Adrenal gland (tissue), 9 donors: ENCODE measurements at regions not wholly inside any gene's neighbourhood (a gene's known extent, or its start where the extent isn't known, plus 50 kb on each side); places are given as distances from the start of the nearest gene placed in this dataset.

Experiments used
- DNase-seq, 7 donors: peaks; one replicate each; pipeline ENCODE4 v3.0.0-alpha.2; 2019 to 2020
- H3K27ac ChIP-seq, 5 donors: fragments of 200-600 bp; sonication (generic) in 4 of 5; 1 replicate in 3 of 5; 2 replicates in 2 of 5; pipeline versions ENCODE4 v1.5.1 to v1.8.0; 2016 to 2020; ENCODE audit warnings: mild to moderate bottlenecking in 1 of 5
- H3K27me3 ChIP-seq: fragments of 200-600 bp; 2 replicates; pipeline ENCODE4 v1.8.0; 2021
- H3K36me3 ChIP-seq, 2 donors: fragments of 200-600 bp; replicated peaks in 1 of 2; 1 replicate in 1 of 2; 2 replicates in 1 of 2; pipeline versions ENCODE4 v1.5.1 to v1.8.0; 2018 to 2022
- H3K4me1 ChIP-seq, 2 donors: fragments of 200-600 bp; replicated peaks in 1 of 2; 1 replicate in 1 of 2; 2 replicates in 1 of 2; pipeline versions ENCODE4 v1.5.1 to v1.8.0; 2018 to 2021
- H3K4me3 ChIP-seq, 4 donors: fragments of 200-600 bp; sonication (generic) in 3 of 4; one replicate each; pipeline ENCODE4 v1.5.1; 2016 to 2018
- H3K9me3 ChIP-seq, 3 donors: fragments of 200-600 bp; sonication (generic) in 1 of 3; replicated peaks in 1 of 3; 1 replicate in 2 of 3; 2 replicates in 1 of 3; pipeline versions ENCODE4 v1.5.1 to v1.8.0; 2016 to 2021
- CTCF ChIP-seq, 6 experiments: fragments of 450-650 bp in 4 of 6; fragments of 200-600 bp in 2 of 6; sonication (generic) in 1 of 6; IDR thresholded peaks; 1 replicate in 5 of 6; 2 replicates in 1 of 6; pipeline versions ENCODE4 v1.5.1 to v1.8.0; 2016 to 2021; ENCODE audit warnings: antibody characterized with exemption in 6 of 6, mild to moderate bottlenecking in 2 of 6, moderate library complexity in 1 of 6
- POLR2A ChIP-seq, 2 donors: fragments of 450-650 bp; IDR thresholded peaks; one replicate each; pipeline ENCODE4 v1.6.1; 2017; ENCODE audit warnings: antibody characterized with exemption in 2 of 2, mild to moderate bottlenecking in 2 of 2, moderate library complexity in 1 of 2
- WGBS, 4 donors: extraction: QIAGEN DNeasy Blood & Tissue Kit in 2 of 4; methylation state at CpG; one replicate each; pipeline versions ENCODE4 v1.1.5 to v1.1.7; 2013 to 2017; 5-methylcytosine and 5-hydroxymethylcytosine counted together
- intact Hi-C, 2 donors: fragments of 100-400 bp; cut with DNase I; formaldehyde crosslinking; loops; one replicate each; pipeline versions ENCODE4 v1.14.1 to v1.15.0; 2022 to 2023
- donor health status: healthy with polysubstance abuse.
- donor health status: Bipolar disorder and iron deficiency.
- donor health status: DM: yes; HTN: yes; CAD: no.
- donor health status: DM: no; HTN: no; CAD: no.
- donor health status: DM: no; HTN: no; CAD: no.

DNA sequence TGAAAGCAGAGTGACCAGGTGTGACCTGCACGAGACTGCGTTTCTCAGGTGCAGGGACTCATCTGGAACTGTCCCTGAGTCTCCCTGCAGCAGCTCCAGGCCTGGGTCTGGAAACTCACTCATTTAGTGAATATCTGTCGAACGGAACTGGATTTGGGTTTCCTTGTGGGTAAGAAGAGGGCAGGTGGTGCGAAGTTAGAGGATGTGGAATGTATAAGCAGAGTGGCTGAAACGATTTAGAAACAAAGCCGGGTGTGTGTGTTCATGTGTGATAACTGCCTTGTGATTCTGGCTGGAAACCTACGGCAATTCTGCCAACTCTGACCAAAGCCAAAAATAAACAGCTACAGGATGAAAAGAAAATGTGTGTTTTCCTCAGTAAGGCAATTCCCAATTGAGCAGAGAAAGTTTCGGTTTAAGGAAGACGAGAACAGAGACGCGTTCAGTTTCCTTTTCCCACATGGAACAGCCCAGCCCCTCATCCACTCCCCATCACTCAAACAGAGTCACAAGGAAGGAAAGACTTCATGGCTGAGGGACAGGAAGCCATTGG, 130.3 kb downstream of the NSG2 start:
- no peak for DNase-seq
- Histone ChIP-seq H3K4me1 (no peaks in the 10 kb centered on the region), H3K4me3 (no peak overlapping the region), H3K27me3 (no peaks in the 10 kb centered on the region), H3K27ac (no peak overlapping the region), H3K9me3 (no peaks in the 10 kb centered on the region), H3K36me3 (no peaks in the 10 kb centered on the region)
- 59 to 64% (median 61%) methylated on average over 12 of the region's 12 CpGs for WGBS, 4 donors
- intact Hi-C loops = no loop called here
- TF ChIP-seq CTCF (IDR thresholded peaks at IDR 0.05) (no peak), POLR2A (IDR thresholded peaks at IDR 0.05) (no peak)

GRCh38 chr5:174176511-174176910, 131.0 kb downstream of the NSG2 start:
- no peak overlapping the region for H3K4me3 ChIP-seq
- intact Hi-C loops = no loop called here

GRCh38 chr5:174177531-174177930, 132.0 kb downstream of the NSG2 start:
- H3K36me3 ChIP-seq = no peaks in the 10 kb centered on the region
- no peak for TF ChIP-seq CTCF (IDR thresholded peaks at IDR 0.05)
- no peak for TF ChIP-seq POLR2A (IDR thresholded peaks at IDR 0.05)
- intact Hi-C loops = no loop called here
- H3K27ac ChIP-seq = no peak overlapping the region
- DNase-seq = no peak
- H3K4me1 ChIP-seq = no peaks in the 10 kb centered on the region
- no peaks in the 10 kb centered on the region for H3K27me3 ChIP-seq
- 73 to 82% (median 77%) methylated on average over 4 to 6 of the region's 6 CpGs for WGBS, 4 donors
- no peak overlapping the region for H3K4me3 ChIP-seq
- no peaks in the 10 kb centered on the region for H3K9me3 ChIP-seq

More at GRCh38 chr5:174176511-174176910, 131.0 kb downstream of the NSG2 start:
- no peak overlapping the region for H3K27ac ChIP-seq
- no peaks in the 10 kb centered on the region for H3K27me3 ChIP-seq
- H3K36me3 ChIP-seq = no peaks in the 10 kb centered on the region
- 60 to 92% (median 71%) methylated on average over 2 to 5 of the region's 5 CpGs for WGBS, 4 donors
- TF ChIP-seq CTCF (IDR thresholded peaks at IDR 0.05) = no peak
- no peak for TF ChIP-seq POLR2A (IDR thresholded peaks at IDR 0.05)
- DNase-seq = no peak
- no peaks in the 10 kb centered on the region for H3K9me3 ChIP-seq
- no peaks in the 10 kb centered on the region for H3K4me1 ChIP-seq

DNA sequence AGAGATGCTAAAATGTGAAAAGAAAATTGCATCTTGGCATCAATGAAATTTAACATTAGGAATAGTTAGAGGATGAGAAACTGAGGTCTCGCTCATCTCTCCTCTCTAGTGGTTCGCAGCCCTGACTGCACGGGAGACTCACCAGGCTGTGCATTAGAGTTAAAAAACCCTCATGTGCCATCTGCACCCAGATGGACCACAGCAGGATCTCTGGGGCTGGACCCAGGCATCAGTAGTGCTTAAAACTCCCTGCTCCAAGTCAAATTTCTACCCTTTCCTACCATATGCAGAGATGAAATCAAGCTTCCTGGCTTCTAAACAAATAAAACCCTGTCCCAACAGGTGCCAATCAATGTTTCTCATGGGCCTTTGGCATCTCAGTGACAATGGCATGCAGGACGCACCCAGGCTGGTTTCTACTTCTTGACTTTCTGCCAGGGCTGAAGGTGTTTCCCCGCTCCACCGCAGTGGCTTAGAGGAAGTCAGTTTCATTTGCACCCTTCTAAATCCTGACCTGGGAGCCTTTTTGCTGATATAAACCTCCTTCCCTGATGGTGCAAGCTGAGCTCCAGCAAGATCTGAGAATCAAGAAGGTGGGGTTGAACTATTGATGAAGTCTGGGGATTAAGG, 132.6 kb downstream of the NSG2 start:
- DNase-seq = peak in 1 of 7 donors; percentile 21

More for the DNA sequence above, 132.6 kb downstream of the NSG2 start:
- no peaks in the 10 kb centered on the region for H3K4me1 ChIP-seq
- H3K36me3 ChIP-seq = no peaks in the 10 kb centered on the region
- H3K9me3 ChIP-seq = no peaks in the 10 kb centered on the region
- H3K27ac ChIP-seq = no peak overlapping the region
- TF ChIP-seq POLR2A (IDR thresholded peaks at IDR 0.05) = no peak
- TF ChIP-seq CTCF (IDR thresholded peaks at IDR 0.05) = no peak
- no peaks in the 10 kb centered on the region for H3K27me3 ChIP-seq
- 77 to 89% (median 78%) methylated on average over 6 of the region's 6 CpGs for WGBS, 4 donors
- no peak overlapping the region for H3K4me3 ChIP-seq
- intact Hi-C loops = no loop called here
